Neural progenitor cell (in vitro differentiated cells): ENCODE measurements at regions not wholly inside any gene's neighbourhood (a gene's known extent, or its start where the extent isn't known, plus 50 kb on each side); places are given as distances from the start of the nearest gene placed in this dataset.
A peak's percentile ranks its signal among the peaks of the same experiment; 100 is the strongest.

Experiments
- DNase-seq: peaks from one replicate; pipeline ENCODE4 v3.0.0-alpha.2; 2016; ENCODE audit warnings: low spot score
- H2AFZ ChIP-seq: fragments of 200-600 bp; sonication (generic); replicated peaks from 2 replicates; pipeline ENCODE4 v1.6.1; 2016; ENCODE audit warnings: antibody characterized with exemption
- H3F3A ChIP-seq: fragments of 200-600 bp; sonication (generic); 2 replicates; pipeline ENCODE4 v1.6.1; 2016; ENCODE audit warnings: antibody characterized with exemption, low read depth
- H3K27ac ChIP-seq: fragments of 200-600 bp; sonication (generic); 2 replicates; pipeline ENCODE4 v1.5.1; 2016; ENCODE audit warnings: mild to moderate bottlenecking
- H3K27me3 ChIP-seq: fragments of 200-600 bp; sonication (generic); 2 replicates; pipeline ENCODE4 v1.6.1; 2016; ENCODE audit warnings: mild to moderate bottlenecking, moderate library complexity
- H3K36me3 ChIP-seq: fragments of 200-600 bp; sonication (generic); 2 replicates; pipeline ENCODE4 v1.5.1; 2016
- H3K4me1 ChIP-seq: fragments of 200-600 bp; sonication (generic); 2 replicates; pipeline ENCODE4 v1.6.1; 2016; ENCODE audit warnings: mixed run types
- H3K4me2 ChIP-seq: fragments of 200-600 bp; sonication (generic); 2 replicates; pipeline ENCODE4 v1.6.1; 2016
- H3K4me3 ChIP-seq: fragments of 200-600 bp; sonication (generic); 2 replicates; pipeline ENCODE4 v1.5.1; 2016
- H3K79me2 ChIP-seq: fragments of 200-600 bp; sonication (generic); 2 replicates; pipeline ENCODE4 v1.6.1; 2016; ENCODE audit warnings: low read depth
- H3K9ac ChIP-seq: fragments of 200-600 bp; sonication (generic); 2 replicates; pipeline ENCODE4 v1.6.1; 2016
- H3K9me3 ChIP-seq: fragments of 200-600 bp; sonication (generic); 2 replicates; pipeline ENCODE4 v1.5.1; 2016; ENCODE audit warnings: low read depth
- H4K20me1 ChIP-seq: fragments of 200-600 bp; sonication (generic); 2 replicates; pipeline ENCODE4 v1.6.1; 2016; ENCODE audit warnings: low read depth
- H3K27ac Mint-ChIP-seq: 3 replicates; pipeline ENCODE4 v1.8.0; 2021; ENCODE audit warnings: mixed read lengths
- H3K27me3 Mint-ChIP-seq: 2 replicates; pipeline ENCODE4 v1.8.0; 2022; ENCODE audit warnings: low read depth, mild to moderate bottlenecking, inconsistent platforms, moderate library complexity, mixed read lengths; ENCODE audit not compliant: insufficient read depth
- H3K36me3 Mint-ChIP-seq: 3 replicates; pipeline ENCODE4 v1.8.0; 2021; ENCODE audit warnings: mixed read lengths
- H3K4me1 Mint-ChIP-seq: 3 replicates; pipeline ENCODE4 v1.8.0; 2021; ENCODE audit warnings: mixed read lengths
- H3K4me3 Mint-ChIP-seq: 3 replicates; pipeline ENCODE4 v1.8.0; 2021; ENCODE audit warnings: mild to moderate bottlenecking, moderate library complexity, mixed read lengths
- H3K9me3 Mint-ChIP-seq: 3 replicates; pipeline ENCODE4 v1.8.0; 2020; ENCODE audit warnings: mixed read lengths
- CTCF ChIP-seq: fragments of 200-600 bp; sonication (generic); IDR thresholded peaks from 2 replicates; pipeline ENCODE4 v1.5.1; 2017; ENCODE audit warnings: antibody characterized with exemption, mild to moderate bottlenecking
- EZH2 ChIP-seq: fragments of 200-600 bp; sonication (generic); IDR thresholded peaks from 2 replicates; pipeline ENCODE4 v1.6.1; 2017; ENCODE audit warnings: antibody characterized with exemption, mild to moderate bottlenecking, moderate library complexity
- EZH2phosphoT487 ChIP-seq: fragments of 200-600 bp; sonication (generic); IDR thresholded peaks from 2 replicates; pipeline ENCODE4 v1.6.1; 2017; ENCODE audit warnings: antibody characterized with exemption

DNA sequence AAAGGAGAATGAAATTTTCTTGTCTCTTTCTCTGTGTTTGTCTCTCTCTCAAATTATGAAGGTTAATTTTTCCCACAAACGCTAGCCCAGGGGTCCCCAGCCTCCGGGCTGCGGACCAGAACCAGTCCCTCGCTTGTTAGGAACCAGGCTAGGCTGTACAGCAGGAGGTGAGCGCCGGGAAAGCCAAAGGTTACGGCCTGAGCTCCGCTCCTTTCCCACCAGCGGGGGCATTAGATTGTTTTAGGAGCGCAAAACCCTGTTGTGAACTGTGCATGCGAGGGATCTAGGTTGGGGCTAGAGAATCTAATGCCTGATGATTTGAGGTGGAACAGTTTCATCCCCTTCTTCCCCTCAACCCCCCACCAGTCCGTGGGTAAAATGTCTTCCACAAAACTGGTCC, 74.7 kb upstream of the ZNF385D start:
- H2AFZ ChIP-seq = peak overlapping the region; percentile 73
- peaks cover 4% of the 10 kb centered on the region for H3K27me3 Mint-ChIP-seq
- H3K4me1 Mint-ChIP-seq = no peaks in the 10 kb centered on the region

GRCh38 chr3:21826416-21826815, 75.4 kb upstream of the ZNF385D start:
- no peak overlapping the region for H3K4me3 ChIP-seq
- no peaks in the 10 kb centered on the region for H3K36me3 Mint-ChIP-seq
- no peaks in the 10 kb centered on the region for H3K27me3 ChIP-seq
- H3K4me1 ChIP-seq = no peaks in the 10 kb centered on the region
- no peak overlapping the region for H3K4me2 ChIP-seq
- no peak overlapping the region for H3K27ac ChIP-seq
- peaks cover 4% of the 10 kb centered on the region for H3K27me3 Mint-ChIP-seq
- H3K79me2 ChIP-seq = no peaks in the 10 kb centered on the region
- H3K9me3 ChIP-seq = no peaks in the 10 kb centered on the region
- H3K36me3 ChIP-seq = no peaks in the 10 kb centered on the region
- no peak for DNase-seq
- H2AFZ ChIP-seq = peak overlapping the region; percentile 26
- H4K20me1 ChIP-seq = no peaks in the 10 kb centered on the region
- no peak overlapping the region for H3K4me3 Mint-ChIP-seq
- TF ChIP-seq CTCF = no peak
- TF ChIP-seq EZH2 = no peak
- TF ChIP-seq EZH2phosphoT487 = no peak
- H3K9ac ChIP-seq = no peak overlapping the region
- H3K4me1 Mint-ChIP-seq = no peaks in the 10 kb centered on the region
- no peaks in the 10 kb centered on the region for H3K9me3 Mint-ChIP-seq
- H3K27ac Mint-ChIP-seq = no peak overlapping the region
- no peaks in the 10 kb centered on the region for H3F3A ChIP-seq

More for the DNA sequence above, 74.7 kb upstream of the ZNF385D start:
- H3K4me1 ChIP-seq = no peaks in the 10 kb centered on the region
- Mint-ChIP-seq H3K27ac (no peak overlapping the region), H3K36me3 (no peaks in the 10 kb centered on the region), H3K9me3 (no peaks in the 10 kb centered on the region), H3K4me3 (no peak overlapping the region)
- no peaks in the 10 kb centered on the region for H4K20me1 ChIP-seq
- no peak overlapping the region for H3K4me3 ChIP-seq
- no peak overlapping the region for H3K27ac ChIP-seq
- no peaks in the 10 kb centered on the region for H3F3A ChIP-seq
- H3K4me2 ChIP-seq = no peak overlapping the region
- H3K36me3 ChIP-seq = no peaks in the 10 kb centered on the region
- H3K9ac ChIP-seq = no peak overlapping the region
- no peaks in the 10 kb centered on the region for H3K27me3 ChIP-seq
- H3K79me2 ChIP-seq = no peaks in the 10 kb centered on the region
- H3K9me3 ChIP-seq = no peaks in the 10 kb centered on the region
- DNase-seq = peak; percentile 42
- TF ChIP-seq EZH2phosphoT487 (no peak), CTCF (peak; percentile 23), EZH2 (no peak)

GRCh38 chr3:21830541-21830940, 79.5 kb upstream of the ZNF385D start:
- H3K9me3 Mint-ChIP-seq = no peaks in the 10 kb centered on the region
- H3K36me3 ChIP-seq = no peaks in the 10 kb centered on the region
- H3K4me2 ChIP-seq = no peak overlapping the region
- H3K27me3 ChIP-seq = no peaks in the 10 kb centered on the region
- no peaks in the 10 kb centered on the region for H3K4me1 ChIP-seq
- no peak overlapping the region for H2AFZ ChIP-seq
- peaks cover 4% of the 10 kb centered on the region for H3K27me3 Mint-ChIP-seq
- H3F3A ChIP-seq = no peaks in the 10 kb centered on the region
- no peaks in the 10 kb centered on the region for H3K36me3 Mint-ChIP-seq
- H3K27ac Mint-ChIP-seq = no peak overlapping the region
- TF ChIP-seq EZH2phosphoT487 (no peak), CTCF (no peak), EZH2 (no peak)
- DNase-seq = no peak
- H3K9ac ChIP-seq = no peak overlapping the region
- no peaks in the 10 kb centered on the region for H3K79me2 ChIP-seq
- H3K27ac ChIP-seq = no peak overlapping the region
- no peaks in the 10 kb centered on the region for H4K20me1 ChIP-seq
- no peaks in the 10 kb centered on the region for H3K4me1 Mint-ChIP-seq
- H3K4me3 Mint-ChIP-seq = no peak overlapping the region
- H3K9me3 ChIP-seq = no peaks in the 10 kb centered on the region
- H3K4me3 ChIP-seq = no peak overlapping the region
